PC-9 (cell line): ENCODE measurements at regions not wholly inside any gene's neighbourhood (a gene's known extent, or its start where the extent isn't known, plus 50 kb on each side); places are given as distances from the start of the nearest gene placed in this dataset.

Source experiments
- BruUV-seq: library from RNA; stranded (reverse); fragments of 400-500 nt; replicated peaks from 2 replicates; lab custom pipeline; 2021; lab: Mats Ljungman, UMichigan
- CTCF ChIA-PET: fragments of 300-600 bp; sonication (Branson Sonifier 250); formaldehyde crosslinking; loops from one replicate; lab custom pipeline; 2022; ENCODE audit warnings: antibody characterized with exemption; lab: Charles Lee
- POLR2A ChIA-PET: fragments of 300-600 bp; sonication (Branson Sonifier 250); formaldehyde crosslinking; loops from one replicate; lab custom pipeline; 2022; ENCODE audit warnings: antibody characterized with exemption; ENCODE audit not compliant: unreplicated experiment; lab: Charles Lee
- DNase-seq, 2 experiments: peaks; one replicate each; pipeline versions ENCODE4 v3.0.0 to v3.0.0-alpha.2; 2015 to 2022; ENCODE audit warnings: mixed read lengths in 1 of 2
- H2AFZ ChIP-seq: fragments of 200-600 bp; sonication (generic); 2 replicates; pipeline ENCODE4 v1.8.1; 2017; ENCODE audit warnings: antibody characterized with exemption
- H3F3A ChIP-seq: fragments of 200-600 bp; sonication (generic); 2 replicates; pipeline ENCODE4 v1.8.1; 2017; ENCODE audit warnings: antibody characterized with exemption, mild to moderate bottlenecking, low read depth; ENCODE audit not compliant: insufficient read depth
- H3K27ac ChIP-seq: fragments of 200-600 bp; sonication (generic); 2 replicates; pipeline ENCODE4 v1.6.1; 2016; ENCODE audit warnings: mixed run types
- H3K27me3 ChIP-seq: fragments of 200-600 bp; sonication (generic); 2 replicates; pipeline ENCODE4 v1.6.1; 2016; ENCODE audit warnings: low read depth, mixed run types; ENCODE audit not compliant: insufficient read depth
- H3K36me3 ChIP-seq: fragments of 200-600 bp; sonication (generic); 2 replicates; pipeline ENCODE4 v1.6.1; 2016; ENCODE audit warnings: low read depth, mixed run types
- H3K4me1 ChIP-seq: fragments of 200-600 bp; sonication (generic); replicated peaks from 2 replicates; pipeline ENCODE4 v1.6.1; 2016; ENCODE audit warnings: mixed run types; ENCODE audit not compliant: insufficient read depth
- H3K4me2 ChIP-seq: fragments of 200-600 bp; sonication (generic); 2 replicates; pipeline ENCODE4 v1.6.1; 2017; ENCODE audit warnings: mixed run types
- H3K4me3 ChIP-seq: fragments of 200-600 bp; sonication (generic); 2 replicates; pipeline ENCODE4 v1.6.1; 2016; ENCODE audit warnings: mixed run types
- H3K79me2 ChIP-seq: fragments of 200-600 bp; sonication (generic); 2 replicates; pipeline ENCODE4 v1.6.1; 2017; ENCODE audit warnings: low read depth, mixed run types
- H3K9me2 ChIP-seq: fragments of 200-600 bp; sonication (generic); 2 replicates; pipeline ENCODE4 v1.8.1; 2017; ENCODE audit warnings: mild to moderate bottlenecking; ENCODE audit not compliant: insufficient read depth
- H3K9me3 ChIP-seq: fragments of 200-600 bp; sonication (generic); 2 replicates; pipeline ENCODE4 v1.8.1; 2016; ENCODE audit warnings: low read depth; ENCODE audit not compliant: insufficient read depth
- H4K20me1 ChIP-seq: fragments of 200-600 bp; sonication (generic); 2 replicates; pipeline ENCODE4 v1.8.1; 2017; ENCODE audit not compliant: insufficient read depth
- CTCF ChIP-seq: fragments of 200-600 bp; sonication (generic); conservative IDR thresholded peaks from 2 replicates; pipeline ENCODE4 v1.6.1; 2017; ENCODE audit warnings: mixed run types, antibody characterized with exemption, mild to moderate bottlenecking, moderate library complexity
- EZH2 ChIP-seq: fragments of 200-600 bp; sonication (generic); IDR thresholded peaks from 2 replicates; pipeline ENCODE4 v1.8.0; 2017; ENCODE audit warnings: antibody characterized with exemption, low read depth
- intact Hi-C: fragments of 100-400 bp; cut with micrococcal nuclease; formaldehyde crosslinking; loops from one replicate; pipeline ENCODE4 v1.10.0; 2022; ENCODE audit not compliant: unreplicated experiment

- Histone ChIP-seq H2AFZ (no peak overlapping the region), H3K4me2 (no peak overlapping the region), H3K79me2 (no peaks in the 10 kb centered on the region), H3K27ac (no peak overlapping the region), H3K4me1 (no peaks in the 10 kb centered on the region), H3K4me3 (no peak overlapping the region), H3K36me3 (no peaks in the 10 kb centered on the region), H3K27me3 (no peaks in the 10 kb centered on the region), H3K9me2 (no peaks in the 10 kb centered on the region), H4K20me1 (no peaks in the 10 kb centered on the region), H3F3A (no peaks in the 10 kb centered on the region), H3K9me3 (no peaks in the 10 kb centered on the region)
- DNase-seq, result no peak
- CTCF ChIA-PET, result no interaction called here
- intact Hi-C loops, result no loop called here
- BruUV-seq, result no TSS peak
- POLR2A ChIA-PET, result no interaction called here
- TF ChIP-seq CTCF (no peak), EZH2 (no peak)
Measured at GRCh38 chr18:22073411-22073810, 96.0 kb upstream of the GATA6 start.

GRCh38 chr18:22074282-22075070, 94.9 kb upstream of the GATA6 start:
- intact Hi-C loops, result no loop called here
- POLR2A ChIA-PET, result no interaction called here
- no TSS peak for BruUV-seq

GRCh38 chr18:22080035-22080434, 89.4 kb upstream of the GATA6 start:
- Histone ChIP-seq H3K27me3 (no peaks in the 10 kb centered on the region), H3K4me1 (no peaks in the 10 kb centered on the region), H3K79me2 (no peaks in the 10 kb centered on the region), H3K4me3 (no peak overlapping the region), H2AFZ (no peak overlapping the region), H3K4me2 (no peak overlapping the region), H3K9me3 (no peaks in the 10 kb centered on the region), H3F3A (no peaks in the 10 kb centered on the region), H3K9me2 (no peaks in the 10 kb centered on the region), H3K27ac (no peak overlapping the region), H4K20me1 (no peaks in the 10 kb centered on the region), H3K36me3 (no peaks in the 10 kb centered on the region)
- intact Hi-C loops, result no loop called here
- DNase-seq, result no peak
- no TSS peak for BruUV-seq
- no peak for TF ChIP-seq CTCF
- no peak for TF ChIP-seq EZH2
- CTCF ChIA-PET, result no interaction called here
- POLR2A ChIA-PET, result no interaction called here

More at GRCh38 chr18:22074282-22075070, 94.9 kb upstream of the GATA6 start:
- H3K9me2 ChIP-seq, result no peaks in the 10 kb centered on the region
- no peaks in the 10 kb centered on the region for H4K20me1 ChIP-seq
- CTCF ChIA-PET, result no interaction called here
- no peaks in the 10 kb centered on the region for H3K36me3 ChIP-seq
- H3K4me3 ChIP-seq, result no peak overlapping the region
- no peak overlapping the region for H2AFZ ChIP-seq
- no peaks in the 10 kb centered on the region for H3K27me3 ChIP-seq
- H3F3A ChIP-seq, result no peaks in the 10 kb centered on the region
- DNase-seq, result no peak
- no peaks in the 10 kb centered on the region for H3K79me2 ChIP-seq
- no peak for TF ChIP-seq EZH2
- no peak overlapping the region for H3K27ac ChIP-seq
- H3K9me3 ChIP-seq, result no peaks in the 10 kb centered on the region
- H3K4me1 ChIP-seq, result no peaks in the 10 kb centered on the region
- no peak overlapping the region for H3K4me2 ChIP-seq
